K562 (cell line): ENCODE measurements at regions not wholly inside any gene's neighbourhood (a gene's known extent, or its start where the extent isn't known, plus 50 kb on each side); places are given as distances from the start of the nearest gene placed in this dataset.

Experiments
- ASH1L ChIP-seq: fragments of 450-650 bp; IDR thresholded peaks from 2 replicates; pipeline ENCODE4 v1.6.1; 2018; ENCODE audit warnings: borderline replicate concordance, mild to moderate bottlenecking, low read depth; ENCODE audit not compliant: partially characterized antibody
- BRD9 ChIP-seq: fragments of 450-650 bp; IDR thresholded peaks from 2 replicates; pipeline ENCODE4 v1.6.1; 2018; ENCODE audit warnings: low read depth; ENCODE audit not compliant: partially characterized antibody
- E2F5 ChIP-seq: sonication (generic); formaldehyde crosslinking; IDR thresholded peaks from 2 replicates; pipeline ENCODE4 v1.8.0; 2022; ENCODE audit warnings: mild to moderate bottlenecking, missing genetic modification reagents
- ELF2 ChIP-seq: fragments of 250-450 bp; sonication (Bioruptor Pico); IDR thresholded peaks from 2 replicates; pipeline ENCODE4 v1.5.0; 2021; ENCODE audit warnings: mild to moderate bottlenecking
- EP300 ChIP-seq: IDR thresholded peaks from 2 replicates; pipeline ENCODE4 v1.6.1; 2012; ENCODE audit warnings: low read length, improper control_type of control experiment
- FOXA1 ChIP-seq: fragments of 450-650 bp; IDR thresholded peaks from 2 replicates; pipeline ENCODE4 v1.6.1; 2016; ENCODE audit warnings: mild to moderate bottlenecking, borderline replicate concordance
- KLF6 ChIP-seq: fragments of 250-450 bp; sonication (Bioruptor Pico); IDR thresholded peaks from 2 replicates; pipeline ENCODE4 v1.4.0; 2020; ENCODE audit warnings: mild to moderate bottlenecking, moderate library complexity, borderline replicate concordance
- MTA2 ChIP-seq: fragments of 450-650 bp; IDR thresholded peaks from 2 replicates; pipeline ENCODE4 v1.6.1; 2016; ENCODE audit warnings: low read depth
- NCOA2 ChIP-seq, 2 experiments: fragments of 450-650 bp; IDR thresholded peaks; 2 replicates each; pipeline ENCODE4 v1.6.1; 2018; ENCODE audit warnings: mild to moderate bottlenecking in 2 of 2, moderate library complexity in 1 of 2; ENCODE audit not compliant: partially characterized antibody in 2 of 2
- NCOA6 ChIP-seq: fragments of 450-650 bp; IDR thresholded peaks from 2 replicates; pipeline ENCODE4 v1.6.1; 2017; ENCODE audit warnings: mild to moderate bottlenecking
- NFATC3 ChIP-seq: fragments of 450-650 bp; IDR thresholded peaks from 2 replicates; pipeline ENCODE4 v1.6.1; 2017; ENCODE audit warnings: mild to moderate bottlenecking
- NFE2 ChIP-seq: IDR thresholded peaks from 2 replicates; pipeline ENCODE4 v1.6.1; 2014; ENCODE audit warnings: antibody characterized with exemption, low read depth
- NR4A1 ChIP-seq, 2 experiments: fragments of 250-450 bp in 1 of 2; fragments of 450-650 bp in 1 of 2; sonication (Bioruptor Pico) in 1 of 2; IDR thresholded peaks; 2 replicates each; pipeline versions ENCODE4 v1.4.0 to v1.6.1; 2016 to 2020; ENCODE audit warnings: mild to moderate bottlenecking in 2 of 2, missing compliant biosample characterization in 1 of 2, missing genetic modification characterization in 1 of 2, moderate library complexity in 1 of 2
- RBM39 ChIP-seq: fragments of 200-400 bp; formaldehyde crosslinking; optimal IDR thresholded peaks from 2 replicates; pipeline ENCODE3; 2018; ENCODE audit warnings: low read depth, low read length
- RFX1 ChIP-seq: fragments of 450-650 bp; IDR thresholded peaks from 2 replicates; pipeline ENCODE4 v1.6.1; 2016; ENCODE audit warnings: mild to moderate bottlenecking, moderate library complexity
- SMARCC2 ChIP-seq: fragments of 450-650 bp; IDR thresholded peaks from 2 replicates; pipeline ENCODE4 v1.6.1; 2017; ENCODE audit warnings: antibody characterized with exemption, moderate library complexity, mild to moderate bottlenecking, low read depth
- SREBF1 ChIP-seq: fragments of 150-350 bp; IDR thresholded peaks from 2 replicates; pipeline ENCODE4 v1.6.1; 2014; ENCODE audit warnings: antibody characterized with exemption, low read depth, low read length, borderline replicate concordance
- SRSF9 ChIP-seq: fragments of 200-400 bp; formaldehyde crosslinking; IDR thresholded peaks from 2 replicates; pipeline ENCODE4 v1.6.1; 2017; ENCODE audit warnings: low read depth, low read length, borderline replicate concordance
- TBP ChIP-seq: optimal IDR thresholded peaks from 2 replicates; pipeline ENCODE3; 2011; ENCODE audit warnings: low read depth, low read length, improper control_type of control experiment
- ZBTB34 ChIP-seq: fragments of 250-450 bp; sonication (Bioruptor Pico); IDR thresholded peaks from 2 replicates; pipeline ENCODE4 v1.8.0; 2021; ENCODE audit warnings: mild to moderate bottlenecking, moderate library complexity
- ZFPM2 ChIP-seq: fragments of 250-450 bp; sonication (Bioruptor Pico); IDR thresholded peaks from 2 replicates; pipeline ENCODE4 v1.5.1; 2022; ENCODE audit warnings: mild to moderate bottlenecking
- TF ChIP-seq, protein P1 (sequence below): fragments of 250-450 bp; sonication (Bioruptor Pico); IDR thresholded peaks from 2 replicates; pipeline ENCODE4 v1.4.0; 2020; ENCODE audit warnings: mild to moderate bottlenecking
- TF ChIP-seq, protein P2 (sequence below), 2 experiments: fragments of 450-650 bp in 1 of 2; sonication (generic) in 1 of 2; formaldehyde crosslinking in 1 of 2; IDR thresholded peaks in 1 of 2; conservative IDR thresholded peaks in 1 of 2; 2 replicates each; pipeline versions ENCODE4 v1.6.1 to v1.8.1; 2016 to 2023; ENCODE audit warnings: mild to moderate bottlenecking in 2 of 2, moderate library complexity in 2 of 2, inconsistent platforms in 1 of 2, missing genetic modification reagents in 1 of 2

GRCh38 chr22:22166941-22167713 is 77.5 kb upstream of the VPREB1 start (continued):
- TF ChIP-seq NCOA2 (IDR thresholded peaks at IDR 0.05; ENCODE audit: partially characterized antibody in 2 of 2) (no peak), FOXA1 (no peak), RFX1 (no peak), NFE2 (no peak), RBM39 (peak; percentile 11), ELF2 (CRISPR knock-in tag) (no peak), KLF6 (CRISPR knock-in tag) (no peak), SREBF1 (no peak), SRSF9 (no peak), MTA2 (no peak), TBP (peak; percentile 26), ZFPM2 (no peak), NCOA6 (no peak), SMARCC2 (no peak), NR4A1 (CRISPR knock-in tag; IDR thresholded peaks at IDR 0.05) (0 out of 2 replicates have a peak, but pooled peaks have one; percentile 58), NR4A1 (tag; IDR thresholded peaks at IDR 0.05) (no peak), ZBTB34 (no peak), EP300 (no peak), BRD9 (no peak), ASH1L (no peak), E2F5 (no peak), NFATC3 (no peak)
- TF ChIP-seq, protein P1, sequence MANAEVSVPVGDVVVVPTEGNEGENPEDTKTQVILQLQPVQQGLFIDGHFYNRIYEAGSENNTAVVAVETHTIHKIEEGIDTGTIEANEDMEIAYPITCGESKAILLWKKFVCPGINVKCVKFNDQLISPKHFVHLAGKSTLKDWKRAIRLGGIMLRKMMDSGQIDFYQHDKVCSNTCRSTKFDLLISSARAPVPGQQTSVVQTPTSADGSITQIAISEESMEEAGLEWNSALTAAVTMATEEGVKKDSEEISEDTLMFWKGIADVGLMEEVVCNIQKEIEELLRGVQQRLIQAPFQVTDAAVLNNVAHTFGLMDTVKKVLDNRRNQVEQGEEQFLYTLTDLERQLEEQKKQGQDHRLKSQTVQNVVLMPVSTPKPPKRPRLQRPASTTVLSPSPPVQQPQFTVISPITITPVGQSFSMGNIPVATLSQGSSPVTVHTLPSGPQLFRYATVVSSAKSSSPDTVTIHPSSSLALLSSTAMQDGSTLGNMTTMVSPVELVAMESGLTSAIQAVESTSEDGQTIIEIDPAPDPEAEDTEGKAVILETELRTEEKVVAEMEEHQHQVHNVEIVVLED: peak; percentile 15; the same call in 1 of the 2 replicates
- TF ChIP-seq, protein P2, sequence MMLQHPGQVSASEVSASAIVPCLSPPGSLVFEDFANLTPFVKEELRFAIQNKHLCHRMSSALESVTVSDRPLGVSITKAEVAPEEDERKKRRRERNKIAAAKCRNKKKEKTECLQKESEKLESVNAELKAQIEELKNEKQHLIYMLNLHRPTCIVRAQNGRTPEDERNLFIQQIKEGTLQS (IDR thresholded peaks at IDR 0.05): no peak
- TF ChIP-seq, protein P2 (CRISPR knock-in tag; conservative IDR thresholded peaks at IDR 0.05): 0 out of 2 replicates have a peak, but pooled peaks have one; percentile 20
